Muscle layer of colon (tissue), 2 donors: ENCODE measurements at regions not wholly inside any gene's neighbourhood (a gene's known extent, or its start where the extent isn't known, plus 50 kb on each side); places are given as distances from the start of the nearest gene placed in this dataset.
"Not testable (repeated sequence)": the region's sequence is repeated elsewhere in the genome, so short reads cannot be mapped to it uniquely, and the experiment has no call there.

ENCODE experiments used
- H3K27ac ChIP-seq: one replicate; pipeline ENCODE4 v1.7.0; 2013; ENCODE audit warnings: low read depth, mild to moderate bottlenecking, low read length, moderate library complexity
- H3K27me3 ChIP-seq, 2 donors: one replicate each; pipeline ENCODE4 v1.7.0; 2013; ENCODE audit warnings: low read length in 2 of 2, mild to moderate bottlenecking in 2 of 2; ENCODE audit not compliant: insufficient read depth in 2 of 2, control insufficient read depth in 1 of 2
- H3K36me3 ChIP-seq: one replicate; pipeline ENCODE4 v1.7.0; 2013; ENCODE audit warnings: mild to moderate bottlenecking, low read length; ENCODE audit not compliant: insufficient read depth
- H3K4me1 ChIP-seq: one replicate; pipeline ENCODE4 v1.7.0; 2013; ENCODE audit warnings: mild to moderate bottlenecking, low read length; ENCODE audit not compliant: insufficient read depth
- H3K4me3 ChIP-seq, 2 donors: one replicate each; pipeline ENCODE4 v1.7.0; 2013; ENCODE audit warnings: low read length in 2 of 2, low read depth in 1 of 2, mild to moderate bottlenecking in 1 of 2, moderate library complexity in 1 of 2
- H3K9ac ChIP-seq: one replicate; pipeline ENCODE4 v1.7.0; 2013; ENCODE audit warnings: low read length
- H3K9me3 ChIP-seq: one replicate; pipeline ENCODE4 v1.7.0; 2013; ENCODE audit warnings: mild to moderate bottlenecking, low read length
- donor health status: abdominal sarcoma.
- donor health status: Adenocarcinoma of cecum.

DNA sequence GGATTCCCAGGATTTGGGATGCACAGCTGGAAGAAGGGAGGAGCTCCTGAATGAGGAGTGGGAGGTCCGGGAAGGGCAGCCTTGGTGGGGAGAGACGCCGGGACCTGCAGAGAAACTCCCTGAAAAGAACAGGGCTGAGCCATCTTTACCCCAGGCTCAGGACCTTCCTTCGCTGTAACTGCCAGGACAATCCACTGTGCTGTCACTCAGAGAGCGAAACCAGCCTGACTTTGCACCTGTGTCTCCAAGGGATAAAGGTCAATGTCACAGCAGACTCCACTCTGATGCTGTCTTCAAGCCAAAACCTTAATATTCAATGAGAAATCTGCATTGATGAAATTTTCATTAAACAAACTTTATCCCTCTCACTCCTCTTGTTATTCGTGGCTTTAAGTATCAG lies 235.4 kb upstream of the SULF2 start:
- not testable (repeated sequence) for H3K4me1 ChIP-seq

DNA sequence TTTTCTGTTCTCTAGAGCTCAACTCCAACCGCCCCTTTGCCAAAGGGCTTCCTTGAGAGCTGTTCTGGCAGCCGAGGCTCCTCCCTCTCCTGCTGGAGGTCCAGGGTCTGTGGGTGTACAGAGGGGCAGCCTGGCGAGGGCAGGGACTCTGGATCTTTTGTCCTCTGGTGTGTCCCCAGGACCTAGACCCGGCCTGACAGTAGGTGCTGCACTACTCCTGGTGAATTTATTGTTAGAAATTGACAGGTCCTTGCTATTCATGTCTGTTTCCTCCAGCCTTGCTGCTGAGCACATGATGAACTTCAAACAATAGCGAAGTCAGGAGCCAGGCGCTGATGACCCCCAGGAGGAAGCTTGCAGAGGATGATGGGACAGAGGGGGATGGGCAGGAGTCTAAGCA lies 234.7 kb upstream of the SULF2 start:
- Histone ChIP-seq H3K36me3 (no peaks in the 10 kb centered on the region), H3K9ac (no peak overlapping the region), H3K4me1 (no peaks in the 10 kb centered on the region), H3K27ac (no peak overlapping the region), H3K9me3 (no peaks in the 10 kb centered on the region), H3K4me3 (no peak overlapping the region), H3K27me3 (no peaks in the 10 kb centered on the region)

More for the DNA sequence above, 235.4 kb upstream of the SULF2 start:
- not testable (repeated sequence) for H3K36me3 ChIP-seq, H3K4me3 ChIP-seq, H3K9me3 ChIP-seq, H3K27ac ChIP-seq, H3K27me3 ChIP-seq, H3K9ac ChIP-seq

DNA sequence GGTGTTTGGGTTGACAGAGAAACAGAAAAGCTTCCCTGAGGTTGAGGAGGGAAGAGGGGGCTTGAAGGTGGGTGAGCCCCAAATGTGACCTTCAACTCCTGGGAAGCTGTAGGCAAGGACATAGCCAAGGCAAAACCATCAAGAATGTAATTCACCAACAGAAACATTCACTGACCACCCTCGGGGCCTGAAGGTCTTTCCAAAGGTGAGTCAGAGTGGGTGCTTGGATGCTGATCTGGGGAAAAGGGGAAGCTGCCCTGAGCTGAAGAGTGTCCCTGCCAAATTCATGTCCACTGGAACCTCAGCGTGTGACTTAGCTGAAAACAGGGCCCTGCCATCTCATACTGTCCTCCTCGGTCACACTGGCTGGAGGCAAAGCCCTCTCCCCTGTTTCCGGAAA lies 234.2 kb upstream of the SULF2 start:
- no peaks in the 10 kb centered on the region for H3K27me3 ChIP-seq
- no peak overlapping the region for H3K27ac ChIP-seq
- H3K9ac ChIP-seq: no peak overlapping the region
- H3K36me3 ChIP-seq: no peaks in the 10 kb centered on the region
- no peak overlapping the region for H3K4me3 ChIP-seq
- H3K4me1 ChIP-seq: no peaks in the 10 kb centered on the region
- no peaks in the 10 kb centered on the region for H3K9me3 ChIP-seq

DNA sequence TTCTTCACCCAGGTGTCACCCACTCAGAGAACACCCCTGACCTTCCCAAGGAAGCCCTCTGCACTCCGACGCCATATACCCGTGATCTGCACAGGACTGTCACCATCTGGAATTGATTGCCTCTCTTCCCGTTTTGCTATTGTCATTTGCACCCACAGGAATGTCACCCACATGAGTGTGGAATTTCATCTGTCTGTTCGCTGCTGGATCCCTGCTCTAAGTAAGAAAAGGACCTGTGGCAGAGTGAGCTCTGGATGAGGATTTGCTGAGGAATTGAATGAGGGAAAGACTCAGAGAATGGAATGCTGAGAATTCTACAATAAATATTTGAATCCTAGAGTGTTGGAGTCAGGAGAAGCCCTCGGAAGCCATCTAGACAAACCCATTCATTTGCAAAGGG lies 233.6 kb upstream of the SULF2 start:
- H3K9ac ChIP-seq, H3K27me3 ChIP-seq, H3K9me3 ChIP-seq, H3K27ac ChIP-seq, H3K4me1 ChIP-seq, H3K4me3 ChIP-seq, H3K36me3 ChIP-seq: not testable (repeated sequence)

DNA sequence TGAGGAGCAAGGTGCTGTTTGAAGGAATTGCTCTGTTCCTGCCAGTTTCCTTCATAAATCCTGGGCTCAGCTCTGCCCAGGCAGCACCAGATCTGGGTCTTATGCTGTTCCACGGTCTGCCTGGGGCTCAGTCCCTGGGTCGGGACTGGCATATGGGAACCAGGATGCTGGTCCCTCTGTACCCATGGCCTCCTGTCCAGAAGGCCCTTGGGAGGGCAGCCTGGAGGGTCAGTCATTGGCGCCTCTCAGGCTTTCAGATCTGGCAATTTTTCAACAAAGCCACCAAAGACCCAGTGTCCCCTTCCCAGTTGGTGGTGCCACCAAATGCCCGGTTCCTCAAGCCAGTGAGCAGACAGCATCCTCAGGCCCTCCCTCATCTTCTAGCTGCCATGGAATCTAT lies 232.7 kb upstream of the SULF2 start:
- H3K27me3 ChIP-seq: no peaks in the 10 kb centered on the region
- H3K9ac ChIP-seq: no peak overlapping the region
- no peak overlapping the region for H3K4me3 ChIP-seq
- no peaks in the 10 kb centered on the region for H3K9me3 ChIP-seq
- no peak overlapping the region for H3K27ac ChIP-seq
- H3K36me3 ChIP-seq: no peaks in the 10 kb centered on the region
- H3K4me1 ChIP-seq: no peaks in the 10 kb centered on the region

DNA sequence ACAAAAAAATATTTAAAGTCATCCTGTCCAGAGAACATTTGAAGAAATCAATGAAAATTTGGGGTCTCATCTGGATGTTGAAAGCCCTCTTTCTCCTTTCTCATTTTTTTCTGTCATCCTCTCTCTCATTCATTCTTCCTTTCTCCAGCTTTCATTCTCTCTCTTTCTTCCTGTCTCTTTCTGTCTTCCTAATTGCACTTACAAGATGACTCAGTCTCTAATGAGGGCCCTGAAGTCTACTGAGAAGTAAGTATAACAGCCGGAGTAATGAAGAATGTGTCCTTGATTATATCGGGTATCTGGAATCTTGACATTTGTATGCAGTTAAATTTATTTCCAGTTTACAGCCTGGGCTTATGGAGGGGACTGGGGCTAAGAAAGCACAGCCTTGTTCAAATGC lies 232.2 kb upstream of the SULF2 start:
- H3K4me1 ChIP-seq: no peaks in the 10 kb centered on the region
- H3K9ac ChIP-seq: no peak overlapping the region
- H3K9me3 ChIP-seq: no peaks in the 10 kb centered on the region
- no peaks in the 10 kb centered on the region for H3K36me3 ChIP-seq
- no peak overlapping the region for H3K4me3 ChIP-seq
- H3K27ac ChIP-seq: no peak overlapping the region
- H3K27me3 ChIP-seq: no peaks in the 10 kb centered on the region

DNA sequence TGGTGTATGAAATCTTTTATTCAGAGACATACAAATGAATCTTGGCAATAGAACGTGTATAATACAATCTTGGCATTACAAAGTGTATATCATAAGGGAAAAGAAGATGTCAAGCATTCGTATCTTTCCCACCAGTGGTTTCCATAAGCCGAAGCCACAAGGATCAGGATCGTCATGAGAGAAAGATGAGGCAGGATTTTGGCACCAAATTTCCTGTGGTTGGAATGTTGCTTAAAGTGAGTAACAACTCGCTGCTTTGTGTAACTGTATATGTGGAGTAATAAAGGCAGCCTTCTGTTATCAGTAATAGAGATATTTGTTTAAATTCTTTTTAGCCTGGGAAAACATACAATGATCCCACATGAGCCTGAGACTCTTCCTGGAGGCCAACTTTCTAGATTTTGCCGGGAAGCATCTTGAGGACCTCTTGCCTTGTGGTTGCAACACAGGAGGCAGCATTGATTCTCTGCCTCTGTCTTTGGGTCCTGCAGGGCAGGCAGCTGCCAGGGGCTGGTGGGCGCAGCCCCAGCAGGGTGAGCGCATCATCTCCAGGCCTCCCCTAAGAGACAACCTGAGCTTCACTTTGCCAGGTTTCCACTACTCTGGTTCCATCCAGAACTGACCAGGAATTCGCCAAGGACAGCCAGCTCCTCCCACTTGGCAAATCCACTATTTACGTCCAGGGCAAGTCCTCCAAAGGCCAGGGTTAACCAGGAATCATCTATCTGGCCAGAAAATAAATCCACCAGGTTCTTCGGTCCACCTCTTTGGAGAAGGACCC lies 230.9 kb upstream of the SULF2 start:
- Histone ChIP-seq H3K36me3 (no peaks in the 10 kb centered on the region), H3K9ac (no peak overlapping the region), H3K4me3 (no peak overlapping the region), H3K27me3 (no peaks in the 10 kb centered on the region), H3K9me3 (no peaks in the 10 kb centered on the region), H3K4me1 (no peaks in the 10 kb centered on the region), H3K27ac (no peak overlapping the region)

DNA sequence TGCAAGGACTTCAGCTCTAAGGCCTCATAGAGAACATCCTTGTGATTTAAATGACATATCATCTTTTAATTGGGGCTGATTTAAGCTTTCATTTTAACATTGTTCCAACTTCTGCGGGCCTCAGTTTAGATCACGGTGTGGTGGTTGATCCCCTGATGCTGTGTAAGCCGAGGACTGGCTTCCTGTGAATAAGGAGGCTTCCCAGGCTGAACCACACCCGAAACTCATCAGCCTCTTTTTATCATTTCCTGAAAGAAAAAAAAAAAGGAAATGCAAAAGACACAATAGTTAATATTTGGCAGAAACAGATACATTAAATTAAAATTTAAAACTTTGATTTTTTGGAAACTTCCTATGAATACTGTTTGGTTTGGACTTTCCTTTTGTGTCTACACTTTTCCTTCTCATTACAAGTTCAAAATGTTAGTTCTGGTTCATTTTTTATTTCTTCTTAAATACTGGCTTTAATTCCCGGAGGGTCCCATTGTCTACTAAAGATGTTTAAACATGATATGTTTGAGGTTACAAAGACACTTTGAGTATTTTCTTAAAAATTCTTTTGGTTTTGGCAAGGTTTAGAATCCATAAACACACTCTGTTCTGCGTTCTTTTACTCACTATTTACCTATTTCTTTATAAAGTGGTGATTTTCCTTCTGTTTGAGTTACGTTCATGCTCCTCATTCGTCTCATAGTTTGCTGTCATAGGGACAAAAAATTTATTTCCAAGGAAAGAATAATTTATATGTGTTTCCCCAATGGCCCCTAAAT lies 230.0 kb upstream of the SULF2 start:
- Histone ChIP-seq H3K9ac (no peak overlapping the region), H3K27me3 (no peaks in the 10 kb centered on the region), H3K27ac (no peak overlapping the region), H3K4me3 (no peak overlapping the region), H3K36me3 (no peaks in the 10 kb centered on the region), H3K4me1 (no peaks in the 10 kb centered on the region), H3K9me3 (no peaks in the 10 kb centered on the region)

DNA sequence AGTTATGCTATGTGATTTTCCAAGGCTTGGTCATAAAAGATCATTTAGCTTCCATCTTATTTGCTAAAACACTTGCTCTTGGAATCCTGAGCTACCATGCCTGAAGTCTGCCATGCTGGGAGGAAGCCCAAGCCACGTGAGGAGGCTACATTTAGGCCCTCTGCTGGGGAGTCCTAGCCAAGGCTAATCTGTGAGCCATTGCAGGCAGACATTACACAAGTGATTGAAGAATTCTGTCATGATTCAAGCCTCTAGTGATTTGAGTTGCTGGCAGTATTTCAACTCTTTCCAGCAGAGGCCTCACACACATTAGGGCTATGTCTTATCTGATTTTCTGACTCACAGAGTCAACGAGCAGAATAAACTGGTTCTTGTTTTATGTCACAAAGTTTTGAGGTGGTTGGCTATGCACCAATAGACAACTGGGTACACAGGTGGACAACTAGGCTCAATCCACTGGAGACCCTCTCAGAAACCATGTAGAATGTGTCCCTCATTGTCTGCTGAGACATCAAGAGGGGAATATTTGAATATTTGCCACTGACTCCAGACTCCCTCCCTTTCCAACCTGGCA lies 227.2 kb upstream of the SULF2 start:
- no peaks in the 10 kb centered on the region for H3K4me1 ChIP-seq
- H3K36me3 ChIP-seq: no peaks in the 10 kb centered on the region
- H3K27me3 ChIP-seq: no peaks in the 10 kb centered on the region
- H3K4me3 ChIP-seq: no peak overlapping the region
- no peak overlapping the region for H3K27ac ChIP-seq
- H3K9me3 ChIP-seq: no peaks in the 10 kb centered on the region
- H3K9ac ChIP-seq: no peak overlapping the region

DNA sequence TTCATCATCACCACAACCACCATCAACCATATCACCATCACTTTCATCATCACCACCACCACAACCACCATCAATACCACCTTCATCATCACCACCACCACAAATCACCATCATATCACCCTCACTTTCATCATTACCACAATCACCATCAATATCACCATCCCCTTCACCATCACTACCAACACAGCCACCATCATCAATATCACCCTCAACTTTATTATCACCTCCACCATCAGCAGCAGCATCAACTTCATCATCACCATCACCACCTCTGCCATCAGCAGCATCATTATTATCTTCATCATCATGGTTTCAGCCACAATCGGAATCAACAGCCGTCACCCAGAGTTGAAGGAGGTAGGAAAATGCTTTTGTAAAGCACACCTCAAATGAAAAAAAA lies 225.7 kb upstream of the SULF2 start:
- Histone ChIP-seq H3K4me3 (no peak overlapping the region), H3K27ac (no peak overlapping the region), H3K9ac (no peak overlapping the region), H3K36me3 (no peaks in the 10 kb centered on the region), H3K4me1 (no peaks in the 10 kb centered on the region), H3K27me3 (no peaks in the 10 kb centered on the region), H3K9me3 (no peaks in the 10 kb centered on the region)

DNA sequence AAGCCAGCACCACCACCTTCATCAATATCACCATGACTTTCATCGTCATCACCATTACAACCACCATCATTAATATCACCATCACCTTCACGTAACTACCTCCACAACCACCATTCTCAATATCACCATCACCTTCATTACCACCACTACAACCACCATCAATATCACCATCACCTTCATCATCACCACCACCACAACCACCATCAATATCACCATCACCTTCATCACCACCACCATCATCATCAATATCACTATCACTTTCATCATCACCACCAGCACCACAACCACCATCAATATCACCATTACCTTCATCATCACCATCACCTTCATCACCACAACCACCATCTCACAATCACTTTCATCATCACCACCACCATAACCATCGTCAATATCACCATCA lies 225.3 kb upstream of the SULF2 start:
- Histone ChIP-seq H3K4me3 (no peak overlapping the region), H3K4me1 (no peaks in the 10 kb centered on the region), H3K36me3 (no peaks in the 10 kb centered on the region), H3K9me3 (no peaks in the 10 kb centered on the region), H3K9ac (no peak overlapping the region), H3K27ac (no peak overlapping the region), H3K27me3 (no peaks in the 10 kb centered on the region)
